Panc1 (cell line): ENCODE measurements at regions not wholly inside any gene's neighbourhood (a gene's known extent, or its start where the extent isn't known, plus 50 kb on each side); places are given as distances from the start of the nearest gene placed in this dataset.

ENCODE experiments used
- ATAC-seq: fragments of 200-7000 bp; cut with Tn5 transposase; 2 replicates; pipeline ENCODE4 v1.9.1; 2020; ENCODE audit warnings: mild to moderate bottlenecking, moderate library complexity
- BruUV-seq: library from RNA; stranded (reverse); fragments of 400-500 nt; replicated peaks from 2 replicates; lab custom pipeline; 2021; lab: Mats Ljungman, UMichigan
- CTCF ChIA-PET: fragments of 300-600 bp; sonication (Branson Sonifier 250); formaldehyde crosslinking; loops from one replicate; lab custom pipeline; 2022; ENCODE audit warnings: antibody characterized with exemption; lab: Charles Lee
- POLR2A ChIA-PET: fragments of 300-600 bp; sonication (Branson Sonifier 250); formaldehyde crosslinking; loops from one replicate; lab custom pipeline; 2022; ENCODE audit warnings: antibody characterized with exemption; lab: Charles Lee
- DNase-seq: peaks from one replicate; pipeline ENCODE4 v3.0.0-alpha.2; 2010; ENCODE audit warnings: low read depth, low spot score
- H3K27ac ChIP-seq: 2 replicates; pipeline ENCODE4 v1.5.1; 2011; ENCODE audit warnings: mild to moderate bottlenecking, low read length, inconsistent platforms
- H3K27me3 ChIP-seq: fragments of 200-500 bp; sonication (Bioruptor generic); 2 replicates; pipeline ENCODE4 v1.6.0; 2014; ENCODE audit warnings: low read length, inconsistent platforms; ENCODE audit not compliant: control insufficient read depth, insufficient read depth
- H3K36me3 ChIP-seq: fragments of 200-500 bp; sonication (Bioruptor generic); 2 replicates; pipeline ENCODE4 v1.5.1; 2014; ENCODE audit warnings: inconsistent platforms, mild to moderate bottlenecking, low read length, moderate library complexity; ENCODE audit not compliant: control insufficient read depth, insufficient read depth
- H3K4me1 ChIP-seq: 2 replicates; pipeline ENCODE4 v1.5.1; 2011; ENCODE audit warnings: inconsistent platforms, mild to moderate bottlenecking, low read length, moderate library complexity; ENCODE audit not compliant: control insufficient read depth, insufficient read depth
- H3K4me3 ChIP-seq, 2 experiments: 2 replicates each; pipeline ENCODE4 v1.5.1; 2011 to 2012; ENCODE audit warnings: low read depth in 2 of 2, low read length in 2 of 2, mild to moderate bottlenecking in 2 of 2, inconsistent platforms in 1 of 2, moderate library complexity in 1 of 2
- H3K9me3 ChIP-seq: fragments of 200-500 bp; sonication (Bioruptor generic); 2 replicates; pipeline ENCODE4 v1.5.1; 2014; ENCODE audit warnings: low read depth, mild to moderate bottlenecking, inconsistent platforms, low read length, moderate library complexity; ENCODE audit not compliant: control insufficient read depth, insufficient read depth
- POLR2AphosphoS5 ChIP-seq: IDR thresholded peaks from 2 replicates; pipeline ENCODE4 v1.6.1; 2012; ENCODE audit warnings: mild to moderate bottlenecking, low read depth, low read length, moderate library complexity
- SIN3A ChIP-seq: IDR thresholded peaks from 2 replicates; pipeline ENCODE4 v1.6.1; 2012; ENCODE audit warnings: low read depth, mild to moderate bottlenecking, low read length, moderate library complexity, borderline replicate concordance; ENCODE audit not compliant: insufficient read depth
- TCF7L2 ChIP-seq: IDR thresholded peaks from 2 replicates; pipeline ENCODE4 v1.6.1; 2011; ENCODE audit warnings: mild to moderate bottlenecking, low read depth, low read length, inconsistent platforms
- in situ Hi-C: cut with HindIII; loops from 2 replicates; pipeline ENCODE4 v1.10.0; 2016; ENCODE audit warnings: low sequenced_read_pairs, low pct_unique_long_range_greater_than_20kb
- intact Hi-C: fragments of 100-400 bp; cut with micrococcal nuclease; formaldehyde crosslinking; loops from one replicate; pipeline ENCODE4 v1.10.0; 2022; ENCODE audit not compliant: unreplicated experiment
- TF ChIP-seq, protein P1 (sequence below), 2 experiments: IDR thresholded peaks; 2 replicates each; pipeline ENCODE4 v1.6.1; 2011 to 2012; ENCODE audit warnings: low read depth in 2 of 2, control low read depth in 1 of 2, low read length in 1 of 2, mild to moderate bottlenecking in 1 of 2, moderate library complexity in 1 of 2; ENCODE audit not compliant: insufficient read depth in 1 of 2
- TF ChIP-seq, protein P2 (sequence below): fragments of 450-650 bp; IDR thresholded peaks from 2 replicates; pipeline ENCODE4 v1.5.1; 2017; ENCODE audit warnings: mild to moderate bottlenecking

DNA sequence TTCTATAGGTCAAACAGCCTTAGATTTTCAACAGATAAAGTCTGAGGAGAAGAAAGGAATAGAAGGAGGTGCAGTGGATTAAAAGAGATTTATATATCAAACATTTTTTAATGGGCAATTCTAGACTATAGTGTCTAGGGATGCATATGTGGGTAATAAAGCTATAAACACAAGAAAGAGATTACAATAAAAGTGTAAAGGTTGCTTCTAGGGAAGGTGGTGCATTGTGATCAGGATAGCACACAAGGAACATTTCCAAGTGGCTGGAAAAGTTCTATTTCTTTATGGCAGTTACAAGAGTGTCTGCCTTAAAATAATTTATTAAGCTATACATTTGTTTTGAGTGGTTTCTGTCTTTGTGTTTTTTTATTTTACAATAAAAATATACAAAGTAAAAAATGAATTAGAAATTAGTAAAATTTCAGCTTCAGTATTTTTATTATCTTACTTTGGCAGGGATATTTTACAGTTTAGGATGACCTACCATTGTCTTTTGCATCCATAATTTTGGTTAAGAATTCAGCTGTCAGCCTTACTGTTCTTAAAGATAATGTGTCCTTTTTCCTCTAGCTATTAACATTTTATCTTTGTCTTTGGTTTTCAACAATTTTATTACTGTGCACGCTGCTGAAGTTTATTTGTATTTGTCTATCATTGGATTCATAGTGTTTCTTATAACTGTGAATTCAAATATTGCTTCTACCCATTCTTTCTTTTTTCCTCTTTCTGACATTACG, 221.8 kb downstream of the LACC1 start:
- no peaks in the 10 kb centered on the region for H3K4me1 ChIP-seq
- no peaks in the 10 kb centered on the region for H3K27me3 ChIP-seq
- DNase-seq: no peak
- in situ Hi-C loops: no loop called here
- CTCF ChIA-PET: no interaction called here
- no TSS peak for BruUV-seq
- H3K4me3 ChIP-seq: no peak overlapping the region
- peaks cover 5% of the 10 kb centered on the region; the same call in 1 of the 2 replicates for H3K9me3 ChIP-seq
- ATAC-seq: no peak
- TF ChIP-seq POLR2AphosphoS5 (no peak), SIN3A (no peak), TCF7L2 (no peak)
- TF ChIP-seq, protein P1, sequence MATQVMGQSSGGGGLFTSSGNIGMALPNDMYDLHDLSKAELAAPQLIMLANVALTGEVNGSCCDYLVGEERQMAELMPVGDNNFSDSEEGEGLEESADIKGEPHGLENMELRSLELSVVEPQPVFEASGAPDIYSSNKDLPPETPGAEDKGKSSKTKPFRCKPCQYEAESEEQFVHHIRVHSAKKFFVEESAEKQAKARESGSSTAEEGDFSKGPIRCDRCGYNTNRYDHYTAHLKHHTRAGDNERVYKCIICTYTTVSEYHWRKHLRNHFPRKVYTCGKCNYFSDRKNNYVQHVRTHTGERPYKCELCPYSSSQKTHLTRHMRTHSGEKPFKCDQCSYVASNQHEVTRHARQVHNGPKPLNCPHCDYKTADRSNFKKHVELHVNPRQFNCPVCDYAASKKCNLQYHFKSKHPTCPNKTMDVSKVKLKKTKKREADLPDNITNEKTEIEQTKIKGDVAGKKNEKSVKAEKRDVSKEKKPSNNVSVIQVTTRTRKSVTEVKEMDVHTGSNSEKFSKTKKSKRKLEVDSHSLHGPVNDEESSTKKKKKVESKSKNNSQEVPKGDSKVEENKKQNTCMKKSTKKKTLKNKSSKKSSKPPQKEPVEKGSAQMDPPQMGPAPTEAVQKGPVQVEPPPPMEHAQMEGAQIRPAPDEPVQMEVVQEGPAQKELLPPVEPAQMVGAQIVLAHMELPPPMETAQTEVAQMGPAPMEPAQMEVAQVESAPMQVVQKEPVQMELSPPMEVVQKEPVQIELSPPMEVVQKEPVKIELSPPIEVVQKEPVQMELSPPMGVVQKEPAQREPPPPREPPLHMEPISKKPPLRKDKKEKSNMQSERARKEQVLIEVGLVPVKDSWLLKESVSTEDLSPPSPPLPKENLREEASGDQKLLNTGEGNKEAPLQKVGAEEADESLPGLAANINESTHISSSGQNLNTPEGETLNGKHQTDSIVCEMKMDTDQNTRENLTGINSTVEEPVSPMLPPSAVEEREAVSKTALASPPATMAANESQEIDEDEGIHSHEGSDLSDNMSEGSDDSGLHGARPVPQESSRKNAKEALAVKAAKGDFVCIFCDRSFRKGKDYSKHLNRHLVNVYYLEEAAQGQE (IDR thresholded peaks at IDR 0.05; ENCODE audit: insufficient read depth in 1 of 2, low read depth in 2 of 2, low read length in 1 of 2): no peak
- TF ChIP-seq, protein P2, sequence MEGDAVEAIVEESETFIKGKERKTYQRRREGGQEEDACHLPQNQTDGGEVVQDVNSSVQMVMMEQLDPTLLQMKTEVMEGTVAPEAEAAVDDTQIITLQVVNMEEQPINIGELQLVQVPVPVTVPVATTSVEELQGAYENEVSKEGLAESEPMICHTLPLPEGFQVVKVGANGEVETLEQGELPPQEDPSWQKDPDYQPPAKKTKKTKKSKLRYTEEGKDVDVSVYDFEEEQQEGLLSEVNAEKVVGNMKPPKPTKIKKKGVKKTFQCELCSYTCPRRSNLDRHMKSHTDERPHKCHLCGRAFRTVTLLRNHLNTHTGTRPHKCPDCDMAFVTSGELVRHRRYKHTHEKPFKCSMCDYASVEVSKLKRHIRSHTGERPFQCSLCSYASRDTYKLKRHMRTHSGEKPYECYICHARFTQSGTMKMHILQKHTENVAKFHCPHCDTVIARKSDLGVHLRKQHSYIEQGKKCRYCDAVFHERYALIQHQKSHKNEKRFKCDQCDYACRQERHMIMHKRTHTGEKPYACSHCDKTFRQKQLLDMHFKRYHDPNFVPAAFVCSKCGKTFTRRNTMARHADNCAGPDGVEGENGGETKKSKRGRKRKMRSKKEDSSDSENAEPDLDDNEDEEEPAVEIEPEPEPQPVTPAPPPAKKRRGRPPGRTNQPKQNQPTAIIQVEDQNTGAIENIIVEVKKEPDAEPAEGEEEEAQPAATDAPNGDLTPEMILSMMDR: no peak
- intact Hi-C loops: no loop called here
- H3K36me3 ChIP-seq: no peaks in the 10 kb centered on the region
- POLR2A ChIA-PET: interaction anchor here (0.6 kb wide), 1 partner anchor 385 kb away, joined by 3 read pairs; no protein-coding TSS in a partner anchor
- no peak overlapping the region for H3K27ac ChIP-seq

DNA sequence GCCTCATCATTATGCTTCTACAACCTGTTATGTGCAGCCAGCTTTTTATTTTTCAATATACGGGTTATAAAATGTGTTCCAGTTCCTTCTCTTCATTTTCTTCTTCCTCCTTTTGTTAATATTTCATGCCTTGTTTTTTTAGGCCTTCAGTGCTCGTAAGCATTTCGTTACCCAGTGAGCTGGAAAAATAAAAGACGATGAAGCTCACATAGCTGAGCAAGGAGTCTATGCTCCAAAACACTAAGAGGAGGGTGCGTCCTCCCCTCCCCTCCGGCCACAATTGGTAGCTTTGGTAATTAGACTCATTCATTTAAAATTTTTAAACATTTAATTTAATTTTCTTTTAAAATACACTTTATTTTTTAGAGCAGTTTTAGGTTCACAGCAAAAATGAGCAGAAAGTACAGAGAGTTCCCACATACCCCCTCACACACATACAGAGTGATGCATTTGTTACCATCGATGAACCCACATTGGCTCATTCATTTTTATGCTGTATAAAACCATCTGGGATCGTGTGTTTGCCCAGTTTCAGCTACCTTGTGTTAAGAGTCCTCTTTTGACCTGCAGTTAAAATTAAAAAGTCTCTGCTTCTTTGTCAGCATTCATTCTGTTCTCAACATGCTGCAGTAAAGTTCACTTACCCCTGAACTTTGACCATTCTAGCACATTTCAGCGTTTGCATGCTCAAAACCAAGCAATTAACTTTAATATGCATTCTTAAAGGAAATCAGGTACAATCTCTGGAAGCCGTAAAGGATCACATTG, 223.9 kb downstream of the LACC1 start:
- no peak overlapping the region for H3K4me3 ChIP-seq
- in situ Hi-C loops: no loop called here
- DNase-seq: no peak
- TF ChIP-seq SIN3A: no peak
- no peak for TF ChIP-seq TCF7L2
- no peak for TF ChIP-seq POLR2AphosphoS5
- TF ChIP-seq, protein P2: no peak
- TF ChIP-seq, protein P1 (IDR thresholded peaks at IDR 0.05; ENCODE audit: insufficient read depth in 1 of 2, low read depth in 2 of 2, low read length in 1 of 2): no peak
- no peaks in the 10 kb centered on the region for H3K36me3 ChIP-seq
- intact Hi-C loops: no loop called here
- ATAC-seq: no peak
- CTCF ChIA-PET: no interaction called here
- POLR2A ChIA-PET: no interaction called here
- peaks cover 5% of the 10 kb centered on the region; the same call in 1 of the 2 replicates for H3K9me3 ChIP-seq
- no peaks in the 10 kb centered on the region for H3K27me3 ChIP-seq
- H3K4me1 ChIP-seq: no peaks in the 10 kb centered on the region
- no peak overlapping the region for H3K27ac ChIP-seq
- BruUV-seq: no TSS peak
